RCC 7860 (cell line): ENCODE measurements at regions not wholly inside any gene's neighbourhood (a gene's known extent, or its start where the extent isn't known, plus 50 kb on each side); places are given as distances from the start of the nearest gene placed in this dataset.

ENCODE experiments used
- DNase-seq: peaks from one replicate; pipeline ENCODE4 v3.0.0-alpha.2; 2015; ENCODE audit warnings: low spot score
- FAIRE-seq: peaks from 2 replicates; lab custom pipeline; 2012; peaks lifted over from hg19 to GRCh38; lab: Jason Lieb, UNC

GRCh38 chr4:74878323-74878722 is 54.6 kb upstream of the PARM1 start:
- DNase-seq = no peak
- FAIRE-seq = no peak

- no peak for FAIRE-seq
- no peak for DNase-seq
Measured at GRCh38 chr4:74875451-74875850, 57.5 kb upstream of the PARM1 start.

DNA sequence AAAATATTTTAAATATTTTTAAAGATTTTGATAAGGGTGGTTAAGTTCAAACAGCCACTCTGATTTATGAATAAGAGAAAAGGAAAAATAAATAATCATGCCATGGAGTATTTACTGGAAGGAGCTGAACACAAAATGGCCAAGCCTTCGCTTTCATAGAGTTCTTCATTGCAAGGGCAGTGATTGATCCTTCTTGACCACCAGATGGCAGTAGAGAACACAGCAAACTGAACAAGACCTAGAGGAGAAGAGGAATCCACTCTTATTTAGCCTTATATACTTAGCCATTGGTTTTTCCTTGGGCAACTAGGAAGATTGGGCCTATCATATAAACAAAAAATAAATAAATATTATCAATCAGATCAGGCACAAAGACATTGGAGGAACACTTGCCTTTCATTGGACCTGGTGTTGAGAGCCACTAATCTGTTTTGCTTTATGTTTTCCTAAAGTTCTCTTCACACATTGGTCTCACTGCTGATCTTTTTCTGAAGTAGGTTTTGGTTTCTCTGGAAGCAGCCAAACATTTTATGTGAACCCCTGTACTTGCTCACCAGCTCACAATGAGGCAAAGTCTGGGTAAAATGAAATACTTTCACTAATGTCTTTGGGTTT is 58.1 kb upstream of the PARM1 start:
- peak; percentile 52 for FAIRE-seq
- peak; percentile 50 for DNase-seq

GRCh38 chr4:74873545-74874301 is 59.2 kb upstream of the PARM1 start:
- no peak for FAIRE-seq
- DNase-seq = no peak

GRCh38 chr4:74858921-74859562 is 64.7 kb upstream of the BTC start:
- FAIRE-seq = no peak
- DNase-seq = no peak

GRCh38 chr4:74855879-74856278 is 61.6 kb upstream of the BTC start:
- no peak for FAIRE-seq
- no peak for DNase-seq

DNA sequence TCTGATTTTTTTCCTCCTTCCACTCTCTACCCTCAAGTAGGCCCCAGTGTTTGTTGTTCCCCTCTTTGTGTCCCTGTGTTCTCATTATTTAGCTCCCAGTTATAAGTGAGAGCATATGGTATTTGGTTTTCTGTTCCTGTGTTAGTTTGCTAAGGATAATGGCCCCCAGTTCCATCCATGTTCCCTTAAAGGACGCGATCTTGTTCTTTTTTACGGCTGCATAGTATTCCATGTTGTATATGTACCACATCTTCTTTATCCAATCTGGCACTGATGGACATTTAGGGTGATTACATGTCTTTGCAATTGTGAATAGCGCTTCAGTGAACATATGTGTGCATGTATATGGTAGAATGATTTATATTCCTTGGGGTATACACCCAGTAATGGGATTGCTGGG is 54.5 kb upstream of the BTC start:
- no peak for FAIRE-seq
- DNase-seq = no peak

GRCh38 chr4:74845834-74846233 is 51.5 kb upstream of the BTC start:
- FAIRE-seq (no peak), DNase-seq (no peak)
